ENCODE measurements at regions not wholly inside any gene's neighbourhood (a gene's known extent, or its start where the extent isn't known, plus 50 kb on each side); places are given as distances from the start of the nearest gene placed in this dataset.

DNA sequence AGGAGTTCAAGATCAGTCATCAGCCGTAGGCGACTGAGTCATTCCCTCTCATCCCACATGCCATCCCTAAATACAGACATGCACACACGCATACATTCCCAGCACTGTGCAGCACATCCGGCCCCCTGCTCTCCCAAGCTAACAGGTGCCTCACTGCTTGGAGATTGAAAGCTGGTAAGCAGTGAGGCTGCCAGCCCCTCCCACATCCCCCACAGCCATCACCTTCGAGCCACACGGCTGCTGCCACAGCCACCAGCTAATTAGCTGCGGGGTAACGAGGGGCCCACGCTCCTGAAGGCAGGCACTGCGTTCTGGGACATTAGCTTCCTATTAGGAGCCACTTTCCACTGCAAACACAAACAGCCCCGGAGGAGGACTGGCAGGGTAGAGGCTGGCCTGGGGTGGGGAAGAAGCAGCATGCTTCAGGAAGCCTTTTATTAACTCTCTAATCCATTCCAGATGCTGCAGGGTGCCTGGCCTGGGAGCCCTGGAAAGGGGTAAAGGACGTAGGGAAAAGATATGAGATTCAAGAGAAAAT is 179.6 kb downstream of the CCT6B start:
- no peaks in the 10 kb centered on the region for H3K9me3 ChIP-seq (ENCODE audit: low read length)
- H3K9ac ChIP-seq (ENCODE audit: insufficient read depth, low read depth, low read length) = no peak overlapping the region
- no peak overlapping the region for H3K27ac ChIP-seq (ENCODE audit: extremely low read length, insufficient read depth, low read length)
- TF ChIP-seq SOX13 (IDR thresholded peaks at IDR 0.05) = no peak
- no peak for TF ChIP-seq SOX13 (CRISPR knock-in tag; conservative IDR thresholded peaks at IDR 0.05 in 1 of 2, IDR thresholded peaks at IDR 0.05 in 1 of 2)
- TF ChIP-seq, protein P1, sequence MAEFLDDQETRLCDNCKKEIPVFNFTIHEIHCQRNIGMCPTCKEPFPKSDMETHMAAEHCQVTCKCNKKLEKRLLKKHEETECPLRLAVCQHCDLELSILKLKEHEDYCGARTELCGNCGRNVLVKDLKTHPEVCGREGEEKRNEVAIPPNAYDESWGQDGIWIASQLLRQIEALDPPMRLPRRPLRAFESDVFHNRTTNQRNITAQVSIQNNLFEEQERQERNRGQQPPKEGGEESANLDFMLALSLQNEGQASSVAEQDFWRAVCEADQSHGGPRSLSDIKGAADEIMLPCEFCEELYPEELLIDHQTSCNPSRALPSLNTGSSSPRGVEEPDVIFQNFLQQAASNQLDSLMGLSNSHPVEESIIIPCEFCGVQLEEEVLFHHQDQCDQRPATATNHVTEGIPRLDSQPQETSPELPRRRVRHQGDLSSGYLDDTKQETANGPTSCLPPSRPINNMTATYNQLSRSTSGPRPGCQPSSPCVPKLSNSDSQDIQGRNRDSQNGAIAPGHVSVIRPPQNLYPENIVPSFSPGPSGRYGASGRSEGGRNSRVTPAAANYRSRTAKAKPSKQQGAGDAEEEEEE (CRISPR knock-in tag; IDR thresholded peaks at IDR 0.05; ENCODE audit: borderline replicate concordance) = no peak
- no peak for TF ChIP-seq ZFP37 (CRISPR knock-in tag; IDR thresholded peaks at IDR 0.05; ENCODE audit: borderline replicate concordance)
- no peak for TF ChIP-seq MXI1 (IDR thresholded peaks at IDR 0.05; ENCODE audit: borderline replicate concordance, low read depth, low read length)
- TF ChIP-seq TOPORS (CRISPR knock-in tag; IDR thresholded peaks at IDR 0.05) = no peak
- TF ChIP-seq, protein P2, sequence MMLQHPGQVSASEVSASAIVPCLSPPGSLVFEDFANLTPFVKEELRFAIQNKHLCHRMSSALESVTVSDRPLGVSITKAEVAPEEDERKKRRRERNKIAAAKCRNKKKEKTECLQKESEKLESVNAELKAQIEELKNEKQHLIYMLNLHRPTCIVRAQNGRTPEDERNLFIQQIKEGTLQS (CRISPR knock-in tag; IDR thresholded peaks at IDR 0.05) = no peak
- TF ChIP-seq NPAS2 (CRISPR knock-in tag; IDR thresholded peaks at IDR 0.05; ENCODE audit: borderline replicate concordance) = no peak
- TF ChIP-seq ZFP41 (CRISPR knock-in tag; IDR thresholded peaks at IDR 0.05; ENCODE audit: borderline replicate concordance) = no peak
- no peak for TF ChIP-seq SP5 (CRISPR knock-in tag; IDR thresholded peaks at IDR 0.05; ENCODE audit: borderline replicate concordance, low read depth)
- TF ChIP-seq AGO2 (optimal IDR thresholded peaks at IDR 0.05; ENCODE audit: low read depth, low read length) = no peak
- no peak for TF ChIP-seq NONO (IDR thresholded peaks at IDR 0.05)
- TF ChIP-seq NONO (CRISPR knock-in tag; conservative IDR thresholded peaks at IDR 0.05) = no peak
- TF ChIP-seq PAF1 (CRISPR knock-in tag; IDR thresholded peaks at IDR 0.05) = no peak
- TF ChIP-seq ZNF333 (CRISPR knock-in tag; IDR thresholded peaks at IDR 0.05; ENCODE audit: borderline replicate concordance) = no peak
- TF ChIP-seq, protein P3, sequence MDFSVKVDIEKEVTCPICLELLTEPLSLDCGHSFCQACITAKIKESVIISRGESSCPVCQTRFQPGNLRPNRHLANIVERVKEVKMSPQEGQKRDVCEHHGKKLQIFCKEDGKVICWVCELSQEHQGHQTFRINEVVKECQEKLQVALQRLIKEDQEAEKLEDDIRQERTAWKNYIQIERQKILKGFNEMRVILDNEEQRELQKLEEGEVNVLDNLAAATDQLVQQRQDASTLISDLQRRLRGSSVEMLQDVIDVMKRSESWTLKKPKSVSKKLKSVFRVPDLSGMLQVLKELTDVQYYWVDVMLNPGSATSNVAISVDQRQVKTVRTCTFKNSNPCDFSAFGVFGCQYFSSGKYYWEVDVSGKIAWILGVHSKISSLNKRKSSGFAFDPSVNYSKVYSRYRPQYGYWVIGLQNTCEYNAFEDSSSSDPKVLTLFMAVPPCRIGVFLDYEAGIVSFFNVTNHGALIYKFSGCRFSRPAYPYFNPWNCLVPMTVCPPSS (IDR thresholded peaks at IDR 0.05) = no peak
- TF ChIP-seq, protein P4, sequence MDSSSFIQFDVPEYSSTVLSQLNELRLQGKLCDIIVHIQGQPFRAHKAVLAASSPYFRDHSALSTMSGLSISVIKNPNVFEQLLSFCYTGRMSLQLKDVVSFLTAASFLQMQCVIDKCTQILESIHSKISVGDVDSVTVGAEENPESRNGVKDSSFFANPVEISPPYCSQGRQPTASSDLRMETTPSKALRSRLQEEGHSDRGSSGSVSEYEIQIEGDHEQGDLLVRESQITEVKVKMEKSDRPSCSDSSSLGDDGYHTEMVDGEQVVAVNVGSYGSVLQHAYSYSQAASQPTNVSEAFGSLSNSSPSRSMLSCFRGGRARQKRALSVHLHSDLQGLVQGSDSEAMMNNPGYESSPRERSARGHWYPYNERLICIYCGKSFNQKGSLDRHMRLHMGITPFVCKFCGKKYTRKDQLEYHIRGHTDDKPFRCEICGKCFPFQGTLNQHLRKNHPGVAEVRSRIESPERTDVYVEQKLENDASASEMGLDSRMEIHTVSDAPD (CRISPR knock-in tag; IDR thresholded peaks at IDR 0.05) = no peak
- no peak for TF ChIP-seq NFYC (CRISPR knock-in tag; IDR thresholded peaks at IDR 0.05)
- TF ChIP-seq SMC3 (IDR thresholded peaks at IDR 0.05; ENCODE audit: low read length) = no peak
- ATAC-seq (no peak), DNase-seq (ENCODE audit: low spot score) (no peak), FAIRE-seq (no peak)
- H3K36me3 ChIP-seq (replicated peaks in 1 of 2; ENCODE audit: control insufficient read depth in 1 of 2, insufficient read depth in 2 of 2, low read length in 2 of 2) = no peaks in the 10 kb centered on the region
- no TSS peak for BruUV-seq (replicated peaks)
- in situ Hi-C loops (cut with HindIII; ENCODE audit: extremely low pct_ligation_motif_present, low pct_unique_long_range_greater_than_20kb) (no loop called here), intact Hi-C loops (cut with micrococcal nuclease; ENCODE audit: unreplicated experiment) (no loop called here)
- H4K20me1 ChIP-seq (ENCODE audit: insufficient read depth, low read length) = no peaks in the 10 kb centered on the region
- no peak overlapping the region for H3K4me3 ChIP-seq (replicated peaks in 1 of 3; ENCODE audit: insufficient read depth in 1 of 3, low read depth in 2 of 3, low read length in 3 of 3)
- peaks cover 0 to 3% of the 10 kb centered on the region in 2 experiments; a peak in 1 of 5 replicates for H3K27me3 ChIP-seq (ENCODE audit: control insufficient read depth in 1 of 2, insufficient read depth in 2 of 2, low read length in 2 of 2)
- 0% methylated on average over 12 of the region's 12 CpGs for WGBS (ENCODE audit: low lambda C conversion rate)
- POLR2A ChIA-PET = no interaction called here
- no peaks in the 10 kb centered on the region for H3K79me2 ChIP-seq (ENCODE audit: insufficient read depth, low read length)
- no peak overlapping the region for H2AFZ ChIP-seq (ENCODE audit: low read length)
- no peaks in the 10 kb centered on the region for H3K4me1 ChIP-seq (ENCODE audit: insufficient read depth, low read length)
- no peak overlapping the region for H3K4me2 ChIP-seq (ENCODE audit: low read depth, low read length)
- CTCF ChIA-PET (ENCODE audit: low intra/inter-chr PET ratio, low total read pairs) = no interaction called here
